ENCODE measurements at regions not wholly inside any gene's neighbourhood (a gene's known extent, or its start where the extent isn't known, plus 50 kb on each side); places are given as distances from the start of the nearest gene placed in this dataset.

DNA sequence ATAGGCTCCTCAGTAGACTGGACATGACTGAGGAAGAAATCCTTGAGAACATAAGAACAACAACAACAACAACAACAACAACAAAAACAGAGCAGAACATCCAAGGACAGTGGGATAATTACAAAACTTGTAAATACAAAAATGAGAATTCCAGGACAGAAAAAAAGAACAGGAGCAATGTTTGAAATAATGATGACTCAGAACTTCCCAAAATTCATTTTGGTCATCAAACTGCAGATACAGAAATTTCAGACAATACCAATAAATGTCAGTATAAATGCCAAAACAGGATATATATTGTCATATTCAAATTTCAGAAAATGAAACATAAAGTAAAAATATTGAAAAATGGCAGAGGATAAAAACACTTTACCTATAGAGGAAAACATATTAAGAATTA lies 259.0 kb downstream of the TRIM36 start:
- no peak for DNase-seq (ENCODE audit: low spot score)
- intact Hi-C loops (cut with micrococcal nuclease; ENCODE audit: unreplicated experiment): no loop called here
- Histone ChIP-seq H3K36me3 (ENCODE audit: insufficient read depth, low read length, poor library complexity, severe bottlenecking) (no peaks in the 10 kb centered on the region), H3K9me3 (ENCODE audit: low read depth, low read length, poor library complexity, severe bottlenecking) (no peaks in the 10 kb centered on the region), H3K27ac (ENCODE audit: low read depth, low read length, poor library complexity, severe bottlenecking) (no peak overlapping the region), H3K4me3 (ENCODE audit: low read depth, low read length, poor library complexity, severe bottlenecking) (no peak overlapping the region), H3K27me3 (replicated peaks; ENCODE audit: insufficient read depth, low read depth, low read length, poor library complexity) (no peaks in the 10 kb centered on the region), H3K4me1 (ENCODE audit: insufficient read depth, low read length, poor library complexity, severe bottlenecking) (no peaks in the 10 kb centered on the region)
- TF ChIP-seq, protein P1, sequence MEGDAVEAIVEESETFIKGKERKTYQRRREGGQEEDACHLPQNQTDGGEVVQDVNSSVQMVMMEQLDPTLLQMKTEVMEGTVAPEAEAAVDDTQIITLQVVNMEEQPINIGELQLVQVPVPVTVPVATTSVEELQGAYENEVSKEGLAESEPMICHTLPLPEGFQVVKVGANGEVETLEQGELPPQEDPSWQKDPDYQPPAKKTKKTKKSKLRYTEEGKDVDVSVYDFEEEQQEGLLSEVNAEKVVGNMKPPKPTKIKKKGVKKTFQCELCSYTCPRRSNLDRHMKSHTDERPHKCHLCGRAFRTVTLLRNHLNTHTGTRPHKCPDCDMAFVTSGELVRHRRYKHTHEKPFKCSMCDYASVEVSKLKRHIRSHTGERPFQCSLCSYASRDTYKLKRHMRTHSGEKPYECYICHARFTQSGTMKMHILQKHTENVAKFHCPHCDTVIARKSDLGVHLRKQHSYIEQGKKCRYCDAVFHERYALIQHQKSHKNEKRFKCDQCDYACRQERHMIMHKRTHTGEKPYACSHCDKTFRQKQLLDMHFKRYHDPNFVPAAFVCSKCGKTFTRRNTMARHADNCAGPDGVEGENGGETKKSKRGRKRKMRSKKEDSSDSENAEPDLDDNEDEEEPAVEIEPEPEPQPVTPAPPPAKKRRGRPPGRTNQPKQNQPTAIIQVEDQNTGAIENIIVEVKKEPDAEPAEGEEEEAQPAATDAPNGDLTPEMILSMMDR (conservative IDR thresholded peaks at IDR 0.05; ENCODE audit: low read depth, low read length): no peak
- TF ChIP-seq EZH2 (IDR thresholded peaks at IDR 0.05; ENCODE audit: borderline replicate concordance, low read depth, low read length, poor library complexity, severe bottlenecking): no peak
- no TSS peak for BruUV-seq (replicated peaks)
- CTCF ChIA-PET: no interaction called here
- POLR2A ChIA-PET (ENCODE audit: low non-redundant PET): no interaction called here

DNA sequence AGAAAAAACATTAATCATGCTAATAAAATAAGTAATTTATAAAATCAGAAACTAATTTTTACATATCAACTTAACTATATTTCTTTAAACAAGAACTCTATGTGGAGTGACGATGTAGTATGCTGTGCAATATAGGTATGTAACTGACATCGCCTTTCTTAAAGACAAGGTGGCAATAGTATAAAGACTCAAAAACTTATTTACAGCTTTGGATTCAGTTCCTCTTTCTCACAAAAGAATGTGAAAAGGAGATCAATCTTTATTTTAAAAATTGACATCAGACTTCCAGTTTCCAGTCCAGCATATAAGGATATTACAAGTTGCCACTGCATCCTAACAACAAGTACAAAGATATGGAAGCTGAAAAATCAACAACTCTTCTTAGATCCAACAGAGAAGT lies 260.3 kb downstream of the TRIM36 start:
- H3K27ac ChIP-seq (ENCODE audit: low read depth, low read length, poor library complexity, severe bottlenecking): no peak overlapping the region
- no peaks in the 10 kb centered on the region for H3K27me3 ChIP-seq (replicated peaks; ENCODE audit: insufficient read depth, low read depth, low read length, poor library complexity)
- H3K4me1 ChIP-seq (ENCODE audit: insufficient read depth, low read length, poor library complexity, severe bottlenecking): no peaks in the 10 kb centered on the region
- CTCF ChIA-PET: no interaction called here
- H3K9me3 ChIP-seq (ENCODE audit: low read depth, low read length, poor library complexity, severe bottlenecking): no peaks in the 10 kb centered on the region
- POLR2A ChIA-PET (ENCODE audit: low non-redundant PET): no interaction called here
- BruUV-seq (replicated peaks): no TSS peak
- H3K36me3 ChIP-seq (ENCODE audit: insufficient read depth, low read length, poor library complexity, severe bottlenecking): no peaks in the 10 kb centered on the region
- intact Hi-C loops (cut with micrococcal nuclease; ENCODE audit: unreplicated experiment): no loop called here
- DNase-seq (ENCODE audit: low spot score): no peak
- H3K4me3 ChIP-seq (ENCODE audit: low read depth, low read length, poor library complexity, severe bottlenecking): no peak overlapping the region
- TF ChIP-seq EZH2 (IDR thresholded peaks at IDR 0.05; ENCODE audit: borderline replicate concordance, low read depth, low read length, poor library complexity, severe bottlenecking): no peak
- TF ChIP-seq, protein P1 (conservative IDR thresholded peaks at IDR 0.05; ENCODE audit: low read depth, low read length): no peak

DNA sequence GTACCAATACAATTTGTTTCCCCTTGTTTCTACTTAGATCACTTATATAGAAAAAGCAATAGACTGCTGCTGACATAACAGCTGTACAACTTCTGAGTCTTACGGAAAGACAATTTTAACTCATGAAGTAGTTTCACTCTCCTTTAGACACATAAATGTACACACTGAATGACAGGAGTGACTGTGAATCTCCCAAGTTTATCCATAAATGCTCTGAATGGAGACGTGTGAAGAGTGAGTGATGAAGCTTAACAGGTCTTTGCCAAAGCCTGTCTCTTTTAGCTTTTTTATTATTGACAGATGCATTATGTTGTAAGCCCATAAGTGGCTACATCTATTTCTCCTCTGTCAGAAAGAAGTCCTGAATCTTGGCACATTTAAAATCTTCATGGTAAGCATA lies 265.9 kb downstream of the TRIM36 start:
- no peak for DNase-seq (ENCODE audit: low spot score)
- Histone ChIP-seq H3K27ac (ENCODE audit: low read depth, low read length, poor library complexity, severe bottlenecking) (no peak overlapping the region), H3K4me1 (ENCODE audit: insufficient read depth, low read length, poor library complexity, severe bottlenecking) (no peaks in the 10 kb centered on the region), H3K9me3 (ENCODE audit: low read depth, low read length, poor library complexity, severe bottlenecking) (no peaks in the 10 kb centered on the region), H3K4me3 (ENCODE audit: low read depth, low read length, poor library complexity, severe bottlenecking) (no peak overlapping the region), H3K36me3 (ENCODE audit: insufficient read depth, low read length, poor library complexity, severe bottlenecking) (no peaks in the 10 kb centered on the region), H3K27me3 (replicated peaks; ENCODE audit: insufficient read depth, low read depth, low read length, poor library complexity) (no peaks in the 10 kb centered on the region)
- ChIA-PET CTCF (no interaction called here), POLR2A (ENCODE audit: low non-redundant PET) (no interaction called here)
- no TSS peak for BruUV-seq (replicated peaks)
- no peak for TF ChIP-seq EZH2 (IDR thresholded peaks at IDR 0.05; ENCODE audit: borderline replicate concordance, low read depth, low read length, poor library complexity, severe bottlenecking)
- TF ChIP-seq, protein P1 (conservative IDR thresholded peaks at IDR 0.05; ENCODE audit: low read depth, low read length): no peak
- intact Hi-C loops (cut with micrococcal nuclease; ENCODE audit: unreplicated experiment): no loop called here

Data from A673 (cell line).